H1 (cell line): ENCODE measurements at regions not wholly inside any gene's neighbourhood (a gene's known extent, or its start where the extent isn't known, plus 50 kb on each side); places are given as distances from the start of the nearest gene placed in this dataset.

Experiments
- CTCF ChIA-PET: fragments of 300-600 bp; sonication (Branson Sonifier 250); formaldehyde crosslinking; loops from one replicate; lab custom pipeline; 2021; ENCODE audit not compliant: partially characterized antibody; lab: Charles Lee
- POLR2A ChIA-PET: fragments of 300-600 bp; sonication (Branson Sonifier 250); formaldehyde crosslinking; loops from one replicate; lab custom pipeline; 2021; ENCODE audit warnings: inconsistent platforms; ENCODE audit not compliant: partially characterized antibody; lab: Charles Lee
- DNase-seq, 2 experiments: peaks; one replicate each; pipeline versions ENCODE4 v3.0.0 to v3.0.0-alpha.2; 2010 to 2022; ENCODE audit warnings: low spot score in 2 of 2, low read depth in 1 of 2, mixed read lengths in 1 of 2
- FAIRE-seq: peaks from 2 replicates; lab custom pipeline; 2011; peaks lifted over from hg19 to GRCh38; lab: Jason Lieb, UNC
- H2AFZ ChIP-seq: 2 replicates; pipeline ENCODE4 v1.8.1; 2012; ENCODE audit warnings: low read length, inconsistent platforms
- H2AK5ac ChIP-seq: 2 replicates; pipeline ENCODE4 v1.6.1; 2013; ENCODE audit warnings: low read depth, low read length
- H2BK120ac ChIP-seq: replicated peaks from 2 replicates; pipeline ENCODE3; 2013; ENCODE audit warnings: low read depth, low read length, inconsistent platforms
- H2BK12ac ChIP-seq: 2 replicates; pipeline ENCODE4 v1.6.1; 2013; ENCODE audit warnings: low read depth, low read length
- H2BK15ac ChIP-seq: 2 replicates; pipeline ENCODE4 v1.6.1; 2013; ENCODE audit warnings: low read length
- H2BK20ac ChIP-seq: 2 replicates; pipeline ENCODE4 v1.6.1; 2013; ENCODE audit warnings: low read length
- H2BK5ac ChIP-seq: 2 replicates; pipeline ENCODE4 v1.6.1; 2013; ENCODE audit warnings: low read depth, low read length
- H3K14ac ChIP-seq: 2 replicates; pipeline ENCODE4 v1.6.1; 2013; ENCODE audit warnings: inconsistent platforms; ENCODE audit not compliant: insufficient read length
- H3K18ac ChIP-seq: 2 replicates; pipeline ENCODE4 v1.6.1; 2013; ENCODE audit warnings: low read length; ENCODE audit errors: extremely low read depth
- H3K23ac ChIP-seq: 2 replicates; pipeline ENCODE4 v1.6.1; 2013; ENCODE audit warnings: inconsistent platforms; ENCODE audit not compliant: insufficient read length
- H3K23me2 ChIP-seq: 2 replicates; pipeline ENCODE4 v1.6.1; 2013; ENCODE audit warnings: low read depth, low read length
- H3K27ac ChIP-seq: 2 replicates; pipeline ENCODE4 v1.6.1; 2011; ENCODE audit warnings: low read depth, low read length, inconsistent platforms
- H3K27me3 ChIP-seq, 4 experiments: replicated peaks in 1 of 4; 1 replicate in 1 of 4; 2 replicates in 3 of 4; pipeline versions ENCODE4 v1.6.1 to v1.8.1; 2011 to 2013; ENCODE audit warnings: low read length in 3 of 4, mild to moderate bottlenecking in 3 of 4, inconsistent platforms in 2 of 4, mixed read lengths in 2 of 4, moderate library complexity in 1 of 4; ENCODE audit not compliant: control insufficient read depth in 3 of 4, insufficient read depth in 3 of 4; ENCODE audit errors: extremely low read depth in 1 of 4
- H3K36me3 ChIP-seq, 4 experiments: 2 replicates each; pipeline versions ENCODE4 v1.6.1 to v1.8.1; 2011 to 2013; ENCODE audit warnings: mild to moderate bottlenecking in 4 of 4, low read length in 3 of 4, moderate library complexity in 2 of 4, control low read depth in 1 of 4, inconsistent platforms in 1 of 4; ENCODE audit not compliant: insufficient read depth in 4 of 4, control insufficient read depth in 2 of 4
- H3K4ac ChIP-seq: replicated peaks from 2 replicates; pipeline ENCODE3; 2013; ENCODE audit warnings: low read length, low read depth, mixed read lengths, inconsistent platforms; ENCODE audit not compliant: insufficient read length
- H3K4me1 ChIP-seq, 4 experiments: replicated peaks in 1 of 4; 1 replicate in 1 of 4; 2 replicates in 3 of 4; pipeline versions ENCODE4 v1.6.1 to v1.8.1; 2011 to 2013; ENCODE audit warnings: low read length in 3 of 4, inconsistent platforms in 2 of 4, mixed read lengths in 1 of 4; ENCODE audit not compliant: insufficient read depth in 4 of 4, control insufficient read depth in 3 of 4
- H3K4me2 ChIP-seq, 2 experiments: 2 replicates each; pipeline versions ENCODE4 v1.6.1 to v1.8.1; 2011 to 2013; ENCODE audit warnings: low read depth in 2 of 2, low read length in 2 of 2, control low read depth in 1 of 2, inconsistent platforms in 1 of 2, mild to moderate bottlenecking in 1 of 2; ENCODE audit not compliant: insufficient read depth in 1 of 2
- H3K4me3 ChIP-seq, 4 experiments: fragments of 200-600, 300-600 bp in 1 of 4; sonication (generic), shearing (Covaris generic), sonication (Bioruptor Twin) in 1 of 4; 2 replicates each; pipeline versions ENCODE4 v1.5.1 to v1.8.1; 2011 to 2016; ENCODE audit warnings: low read length in 4 of 4, low read depth in 3 of 4, control low read depth in 2 of 4, inconsistent platforms in 2 of 4, mild to moderate bottlenecking in 2 of 4, mixed read lengths in 1 of 4, moderate library complexity in 1 of 4; ENCODE audit not compliant: insufficient read depth in 2 of 4; ENCODE audit errors: extremely low read depth in 1 of 4
- H3K56ac ChIP-seq: replicated peaks from 2 replicates; pipeline ENCODE3; 2013; ENCODE audit warnings: low read depth, mild to moderate bottlenecking, mixed read lengths, low read length, inconsistent platforms; ENCODE audit not compliant: insufficient read length
- H3K79me1 ChIP-seq: 2 replicates; pipeline ENCODE4 v1.6.1; 2013; ENCODE audit warnings: low read depth, low read length, control low read depth
- H3K79me2 ChIP-seq, 2 experiments: 2 replicates each; pipeline versions ENCODE4 v1.6.1 to v1.8.1; 2012 to 2013; ENCODE audit warnings: low read length in 2 of 2, mild to moderate bottlenecking in 2 of 2, inconsistent platforms in 1 of 2; ENCODE audit not compliant: insufficient read depth in 2 of 2, control insufficient read depth in 1 of 2
- H3K9ac ChIP-seq, 4 experiments: replicated peaks in 1 of 4; 1 replicate in 1 of 4; 2 replicates in 3 of 4; pipeline versions ENCODE4 v1.6.1 to v1.8.1; 2011 to 2013; ENCODE audit warnings: low read depth in 3 of 4, low read length in 3 of 4, control low read depth in 2 of 4, mild to moderate bottlenecking in 2 of 4, moderate library complexity in 2 of 4, inconsistent platforms in 1 of 4; ENCODE audit errors: extremely low read depth in 1 of 4
- H3K9me3 ChIP-seq, 2 experiments: 2 replicates each; pipeline versions ENCODE4 v1.6.1 to v1.8.1; 2012 to 2013; ENCODE audit warnings: mild to moderate bottlenecking in 2 of 2, moderate library complexity in 2 of 2, control low read depth in 1 of 2, inconsistent platforms in 1 of 2, low read depth in 1 of 2, low read length in 1 of 2, mixed read lengths in 1 of 2; ENCODE audit not compliant: insufficient read depth in 2 of 2
- H4K20me1 ChIP-seq, 2 experiments: replicated peaks in 1 of 2; 2 replicates each; pipeline versions ENCODE3 to v1.8.1; 2011 to 2013; ENCODE audit warnings: inconsistent platforms in 2 of 2, low read length in 2 of 2, mild to moderate bottlenecking in 1 of 2; ENCODE audit not compliant: insufficient read depth in 2 of 2, control insufficient read depth in 1 of 2
- H4K5ac ChIP-seq: 2 replicates; pipeline ENCODE4 v1.6.1; 2013; ENCODE audit warnings: low read length, low read depth, mixed read lengths, inconsistent platforms; ENCODE audit not compliant: insufficient read length
- H4K8ac ChIP-seq: 2 replicates; pipeline ENCODE4 v1.8.0; 2013; ENCODE audit warnings: mild to moderate bottlenecking, moderate library complexity, low read length, inconsistent platforms; ENCODE audit not compliant: insufficient read depth; ENCODE audit errors: extremely low read depth
- H4K91ac ChIP-seq: replicated peaks from 2 replicates; pipeline ENCODE3; 2013; ENCODE audit warnings: low read length, mixed read lengths, inconsistent platforms; ENCODE audit not compliant: insufficient read length
- BACH1 ChIP-seq: IDR thresholded peaks from 2 replicates; pipeline ENCODE4 v1.6.1; 2012; ENCODE audit warnings: low read length, improper control_type of control experiment
- RAD21 ChIP-seq, 2 experiments: IDR thresholded peaks in 1 of 2; conservative IDR thresholded peaks in 1 of 2; 2 replicates each; pipeline ENCODE4 v1.6.1; 2011; ENCODE audit warnings: low read depth in 2 of 2, low read length in 2 of 2, improper control_type of control experiment in 1 of 2, inconsistent platforms in 1 of 2, mild to moderate bottlenecking in 1 of 2, moderate library complexity in 1 of 2
- WGBS, 2 experiments: shearing (Covaris generic) in 1 of 2; methylation state at CpG; one replicate each; pipeline versions ENCODE4 v1.1.6 to v1.1.7; 2013 to 2015; ENCODE audit warnings: low lambda C conversion rate in 2 of 2, mixed read lengths in 2 of 2, inconsistent platforms in 1 of 2, low coverage in 1 of 2, missing lambda C conversion rate in 1 of 2; ENCODE audit not compliant: insufficient replicate concordance in 2 of 2, insufficient coverage in 1 of 2, insufficient read length in 1 of 2; ENCODE audit errors: extremely low coverage in 1 of 2, missing lambda C conversion rate in 1 of 2; 5-methylcytosine and 5-hydroxymethylcytosine counted together

- Histone ChIP-seq H3K79me2 (no peaks in the 10 kb centered on the region), H3K27ac (no peak overlapping the region), H3K56ac (no peak overlapping the region), H3K23me2 (no peaks in the 10 kb centered on the region; the same call in 1 of the 2 replicates), H3K14ac (no peak overlapping the region), H3K18ac (no peak overlapping the region; the same call in 1 of the 2 replicates), H3K9me3 (no peaks in the 10 kb centered on the region), H3K4ac (no peak overlapping the region), H2AFZ (peak overlapping the region; percentile 73; the same call in 1 of the 2 replicates), H2BK15ac (no peak overlapping the region), H2BK5ac (no peak overlapping the region), H4K5ac (no peak overlapping the region), H4K20me1 (no peaks in the 10 kb centered on the region), H3K36me3 (no peaks in the 10 kb centered on the region), H4K8ac (no peak overlapping the region; the same call in 1 of the 2 replicates), H3K23ac (no peak overlapping the region), H3K79me1 (no peaks in the 10 kb centered on the region), H4K91ac (no peak overlapping the region), H3K4me2 (no peak overlapping the region; a peak in 1 of 4 replicates), H3K4me1 (peaks cover 0 to 7% (median 5%) of the 10 kb centered on the region in 4 experiments; a peak in 3 of 7 replicates), H2BK12ac (no peak overlapping the region), H2BK120ac (no peak overlapping the region), H3K27me3 (peaks cover 0 to 7% (median 2%) of the 10 kb centered on the region in 4 experiments; a peak in 2 of 7 replicates), H3K4me3 (no peak overlapping the region), H2AK5ac (no peak overlapping the region), H3K9ac (no peak overlapping the region), H2BK20ac (no peak overlapping the region)
- ChIA-PET POLR2A (no interaction called here), CTCF (interaction anchor here (0.5 to 3.9 kb wide), 23 partner anchors 8 to 551 kb away, joined by 3 to 22 read pairs (median 6); partner anchors contain the start of gene LSG1)
- TF ChIP-seq BACH1 (peak; percentile 56), RAD21 (IDR thresholded peaks at IDR 0.05 in 1 of 2, conservative IDR thresholded peaks at IDR 0.05 in 1 of 2; ENCODE audit: low read depth in 2 of 2, low read length in 2 of 2) (no peak)
- WGBS, 2 experiments, result 92% methylated on average over 17 of the region's 17 CpGs; no CpG with 5 or more reads in 1 of the 2 experiments
- DNase-seq (peak in 1 of 2 experiments; percentile 37), FAIRE-seq (no peak)
Observed at GRCh38 chr3:194986208-194987043, 284.5 kb downstream of the XXYLT1 start.
